H1 (cell line): ENCODE measurements at regions not wholly inside any gene's neighbourhood (a gene's known extent, or its start where the extent isn't known, plus 50 kb on each side); places are given as distances from the start of the nearest gene placed in this dataset.

Source experiments
- CTCF ChIA-PET: fragments of 300-600 bp; sonication (Branson Sonifier 250); formaldehyde crosslinking; loops from one replicate; lab custom pipeline; 2021; ENCODE audit not compliant: partially characterized antibody; lab: Charles Lee
- POLR2A ChIA-PET: fragments of 300-600 bp; sonication (Branson Sonifier 250); formaldehyde crosslinking; loops from one replicate; lab custom pipeline; 2021; ENCODE audit warnings: inconsistent platforms; ENCODE audit not compliant: partially characterized antibody; lab: Charles Lee
- DNase-seq, 2 experiments: peaks; one replicate each; pipeline versions ENCODE4 v3.0.0 to v3.0.0-alpha.2; 2010 to 2022; ENCODE audit warnings: low spot score in 2 of 2, low read depth in 1 of 2, mixed read lengths in 1 of 2
- FAIRE-seq: peaks from 2 replicates; lab custom pipeline; 2011; peaks lifted over from hg19 to GRCh38; lab: Jason Lieb, UNC
- H2AFZ ChIP-seq: 2 replicates; pipeline ENCODE4 v1.8.1; 2012; ENCODE audit warnings: low read length, inconsistent platforms
- H2AK5ac ChIP-seq: 2 replicates; pipeline ENCODE4 v1.6.1; 2013; ENCODE audit warnings: low read depth, low read length
- H2BK120ac ChIP-seq: replicated peaks from 2 replicates; pipeline ENCODE3; 2013; ENCODE audit warnings: low read depth, low read length, inconsistent platforms
- H2BK12ac ChIP-seq: 2 replicates; pipeline ENCODE4 v1.6.1; 2013; ENCODE audit warnings: low read depth, low read length
- H2BK15ac ChIP-seq: 2 replicates; pipeline ENCODE4 v1.6.1; 2013; ENCODE audit warnings: low read length
- H2BK20ac ChIP-seq: 2 replicates; pipeline ENCODE4 v1.6.1; 2013; ENCODE audit warnings: low read length
- H2BK5ac ChIP-seq: 2 replicates; pipeline ENCODE4 v1.6.1; 2013; ENCODE audit warnings: low read depth, low read length
- H3K14ac ChIP-seq: 2 replicates; pipeline ENCODE4 v1.6.1; 2013; ENCODE audit warnings: inconsistent platforms; ENCODE audit not compliant: insufficient read length
- H3K18ac ChIP-seq: 2 replicates; pipeline ENCODE4 v1.6.1; 2013; ENCODE audit warnings: low read length; ENCODE audit errors: extremely low read depth
- H3K23ac ChIP-seq: 2 replicates; pipeline ENCODE4 v1.6.1; 2013; ENCODE audit warnings: inconsistent platforms; ENCODE audit not compliant: insufficient read length
- H3K23me2 ChIP-seq: 2 replicates; pipeline ENCODE4 v1.6.1; 2013; ENCODE audit warnings: low read depth, low read length
- H3K27ac ChIP-seq: 2 replicates; pipeline ENCODE4 v1.6.1; 2011; ENCODE audit warnings: low read depth, low read length, inconsistent platforms
- H3K27me3 ChIP-seq, 4 experiments: replicated peaks in 1 of 4; 1 replicate in 1 of 4; 2 replicates in 3 of 4; pipeline versions ENCODE4 v1.6.1 to v1.8.1; 2011 to 2013; ENCODE audit warnings: low read length in 3 of 4, mild to moderate bottlenecking in 3 of 4, inconsistent platforms in 2 of 4, mixed read lengths in 2 of 4, moderate library complexity in 1 of 4; ENCODE audit not compliant: control insufficient read depth in 3 of 4, insufficient read depth in 3 of 4; ENCODE audit errors: extremely low read depth in 1 of 4
- H3K36me3 ChIP-seq, 4 experiments: 2 replicates each; pipeline versions ENCODE4 v1.6.1 to v1.8.1; 2011 to 2013; ENCODE audit warnings: mild to moderate bottlenecking in 4 of 4, low read length in 3 of 4, moderate library complexity in 2 of 4, control low read depth in 1 of 4, inconsistent platforms in 1 of 4; ENCODE audit not compliant: insufficient read depth in 4 of 4, control insufficient read depth in 2 of 4
- H3K4ac ChIP-seq: replicated peaks from 2 replicates; pipeline ENCODE3; 2013; ENCODE audit warnings: low read length, low read depth, mixed read lengths, inconsistent platforms; ENCODE audit not compliant: insufficient read length
- H3K4me1 ChIP-seq, 4 experiments: replicated peaks in 1 of 4; 1 replicate in 1 of 4; 2 replicates in 3 of 4; pipeline versions ENCODE4 v1.6.1 to v1.8.1; 2011 to 2013; ENCODE audit warnings: low read length in 3 of 4, inconsistent platforms in 2 of 4, mixed read lengths in 1 of 4; ENCODE audit not compliant: insufficient read depth in 4 of 4, control insufficient read depth in 3 of 4
- H3K4me2 ChIP-seq, 2 experiments: 2 replicates each; pipeline versions ENCODE4 v1.6.1 to v1.8.1; 2011 to 2013; ENCODE audit warnings: low read depth in 2 of 2, low read length in 2 of 2, control low read depth in 1 of 2, inconsistent platforms in 1 of 2, mild to moderate bottlenecking in 1 of 2; ENCODE audit not compliant: insufficient read depth in 1 of 2
- H3K4me3 ChIP-seq, 4 experiments: fragments of 200-600, 300-600 bp in 1 of 4; sonication (generic), shearing (Covaris generic), sonication (Bioruptor Twin) in 1 of 4; 2 replicates each; pipeline versions ENCODE4 v1.5.1 to v1.8.1; 2011 to 2016; ENCODE audit warnings: low read length in 4 of 4, low read depth in 3 of 4, control low read depth in 2 of 4, inconsistent platforms in 2 of 4, mild to moderate bottlenecking in 2 of 4, mixed read lengths in 1 of 4, moderate library complexity in 1 of 4; ENCODE audit not compliant: insufficient read depth in 2 of 4; ENCODE audit errors: extremely low read depth in 1 of 4
- H3K56ac ChIP-seq: replicated peaks from 2 replicates; pipeline ENCODE3; 2013; ENCODE audit warnings: low read depth, mild to moderate bottlenecking, mixed read lengths, low read length, inconsistent platforms; ENCODE audit not compliant: insufficient read length
- H3K79me1 ChIP-seq: 2 replicates; pipeline ENCODE4 v1.6.1; 2013; ENCODE audit warnings: low read depth, low read length, control low read depth
- H3K79me2 ChIP-seq, 2 experiments: 2 replicates each; pipeline versions ENCODE4 v1.6.1 to v1.8.1; 2012 to 2013; ENCODE audit warnings: low read length in 2 of 2, mild to moderate bottlenecking in 2 of 2, inconsistent platforms in 1 of 2; ENCODE audit not compliant: insufficient read depth in 2 of 2, control insufficient read depth in 1 of 2
- H3K9ac ChIP-seq, 4 experiments: replicated peaks in 1 of 4; 1 replicate in 1 of 4; 2 replicates in 3 of 4; pipeline versions ENCODE4 v1.6.1 to v1.8.1; 2011 to 2013; ENCODE audit warnings: low read depth in 3 of 4, low read length in 3 of 4, control low read depth in 2 of 4, mild to moderate bottlenecking in 2 of 4, moderate library complexity in 2 of 4, inconsistent platforms in 1 of 4; ENCODE audit errors: extremely low read depth in 1 of 4
- H3K9me3 ChIP-seq, 2 experiments: 2 replicates each; pipeline versions ENCODE4 v1.6.1 to v1.8.1; 2012 to 2013; ENCODE audit warnings: mild to moderate bottlenecking in 2 of 2, moderate library complexity in 2 of 2, control low read depth in 1 of 2, inconsistent platforms in 1 of 2, low read depth in 1 of 2, low read length in 1 of 2, mixed read lengths in 1 of 2; ENCODE audit not compliant: insufficient read depth in 2 of 2
- H4K20me1 ChIP-seq, 2 experiments: replicated peaks in 1 of 2; 2 replicates each; pipeline versions ENCODE3 to v1.8.1; 2011 to 2013; ENCODE audit warnings: inconsistent platforms in 2 of 2, low read length in 2 of 2, mild to moderate bottlenecking in 1 of 2; ENCODE audit not compliant: insufficient read depth in 2 of 2, control insufficient read depth in 1 of 2
- H4K5ac ChIP-seq: 2 replicates; pipeline ENCODE4 v1.6.1; 2013; ENCODE audit warnings: low read length, low read depth, mixed read lengths, inconsistent platforms; ENCODE audit not compliant: insufficient read length
- H4K8ac ChIP-seq: 2 replicates; pipeline ENCODE4 v1.8.0; 2013; ENCODE audit warnings: mild to moderate bottlenecking, moderate library complexity, low read length, inconsistent platforms; ENCODE audit not compliant: insufficient read depth; ENCODE audit errors: extremely low read depth
- H4K91ac ChIP-seq: replicated peaks from 2 replicates; pipeline ENCODE3; 2013; ENCODE audit warnings: low read length, mixed read lengths, inconsistent platforms; ENCODE audit not compliant: insufficient read length
- CEBPB ChIP-seq: IDR thresholded peaks from 2 replicates; pipeline ENCODE4 v1.6.1; 2012; ENCODE audit warnings: low read depth, low read length
- CTBP2 ChIP-seq: IDR thresholded peaks from 2 replicates; pipeline ENCODE4 v1.7.0; 2011; ENCODE audit warnings: borderline replicate concordance, mild to moderate bottlenecking, moderate library complexity, mixed read lengths, low read length; ENCODE audit not compliant: insufficient read depth, insufficient read length
- EGR1 ChIP-seq: IDR thresholded peaks from 2 replicates; pipeline ENCODE4 v1.6.1; 2011; ENCODE audit warnings: low read depth, low read length, borderline replicate concordance
- JUN ChIP-seq: IDR thresholded peaks from 2 replicates; pipeline ENCODE4 v1.6.1; 2011; ENCODE audit warnings: low read depth, mild to moderate bottlenecking, improper control_type of control experiment, low read length
- KDM4A ChIP-seq: IDR thresholded peaks from one replicate; pipeline ENCODE4 v1.7.1; 2012; ENCODE audit warnings: low read depth, mild to moderate bottlenecking, moderate library complexity, low read length, inconsistent platforms; ENCODE audit not compliant: severe bottlenecking
- NANOG ChIP-seq: IDR thresholded peaks from 2 replicates; pipeline ENCODE4 v1.6.1; 2011; ENCODE audit warnings: low read length, low read depth, mild to moderate bottlenecking, inconsistent platforms; ENCODE audit not compliant: insufficient read depth, poor library complexity, severe bottlenecking
- NRF1 ChIP-seq: IDR thresholded peaks from 2 replicates; pipeline ENCODE4 v1.6.1; 2011; ENCODE audit warnings: mild to moderate bottlenecking, low read depth, low read length, improper control_type of control experiment
- POLR2AphosphoS5 ChIP-seq: IDR thresholded peaks from 2 replicates; pipeline ENCODE4 v1.6.1; 2011; ENCODE audit warnings: low read depth, low read length
- RNF2 ChIP-seq: fragments of 200-900, 300-1000 bp; sonication (generic); IDR thresholded peaks from 2 replicates; pipeline ENCODE4 v1.7.1; 2016; ENCODE audit warnings: borderline replicate concordance, low read depth, mild to moderate bottlenecking, antibody characterized with exemption, low read length; ENCODE audit not compliant: poor library complexity, severe bottlenecking; ENCODE audit errors: missing control alignments
- SUZ12 ChIP-seq: fragments of 200-600 bp; sonication (generic); IDR thresholded peaks from 2 replicates; pipeline ENCODE4 v1.6.1; 2012; ENCODE audit warnings: mild to moderate bottlenecking, inconsistent platforms, low read length, moderate library complexity, mixed read lengths
- WGBS, 2 experiments: shearing (Covaris generic) in 1 of 2; methylation state at CpG; one replicate each; pipeline versions ENCODE4 v1.1.6 to v1.1.7; 2013 to 2015; ENCODE audit warnings: low lambda C conversion rate in 2 of 2, mixed read lengths in 2 of 2, inconsistent platforms in 1 of 2, low coverage in 1 of 2, missing lambda C conversion rate in 1 of 2; ENCODE audit not compliant: insufficient replicate concordance in 2 of 2, insufficient coverage in 1 of 2, insufficient read length in 1 of 2; ENCODE audit errors: extremely low coverage in 1 of 2, missing lambda C conversion rate in 1 of 2; 5-methylcytosine and 5-hydroxymethylcytosine counted together

- no peaks in the 10 kb centered on the region for H3K79me1 ChIP-seq
- no peaks in the 10 kb centered on the region for H4K20me1 ChIP-seq
- H2BK15ac ChIP-seq: no peak overlapping the region
- H3K4me1 ChIP-seq: peaks cover 0 to 5% (median 2%) of the 10 kb centered on the region in 4 experiments; a peak in 5 of 7 replicates
- H3K79me2 ChIP-seq: no peaks in the 10 kb centered on the region
- no peak overlapping the region for H2AK5ac ChIP-seq
- no peaks in the 10 kb centered on the region; a peak in 1 of 8 replicates for H3K36me3 ChIP-seq
- DNase-seq (no peak), FAIRE-seq (no peak)
- H3K27ac ChIP-seq: no peak overlapping the region
- H3K9ac ChIP-seq: no peak overlapping the region
- no peak overlapping the region for H2BK20ac ChIP-seq
- ChIA-PET CTCF (interaction anchor here (0.6 to 1.1 kb wide), 2 partner anchors 205 to 589 kb away, joined by 3 read pairs; no protein-coding TSS in a partner anchor), POLR2A (no interaction called here)
- H3K14ac ChIP-seq: no peak overlapping the region
- no peak for TF ChIP-seq JUN
- no peak for TF ChIP-seq RNF2
- no peak for TF ChIP-seq NRF1
- no peak for TF ChIP-seq NANOG
- TF ChIP-seq CTBP2: no peak
- no peak for TF ChIP-seq CEBPB
- no peak for TF ChIP-seq KDM4A
- TF ChIP-seq EGR1: no peak
- no peak for TF ChIP-seq POLR2AphosphoS5
- no peak for TF ChIP-seq SUZ12
- H3K56ac ChIP-seq: no peak overlapping the region
- no peaks in the 10 kb centered on the region for H3K9me3 ChIP-seq
- H4K8ac ChIP-seq: no peak overlapping the region
- H3K27me3 ChIP-seq: no peaks in the 10 kb centered on the region
- H3K18ac ChIP-seq: no peak overlapping the region
- no peak overlapping the region for H3K4ac ChIP-seq
- H4K91ac ChIP-seq: no peak overlapping the region
- H2AFZ ChIP-seq: no peak overlapping the region
- no peak overlapping the region for H3K4me2 ChIP-seq
- no peak overlapping the region for H2BK5ac ChIP-seq
- no peak overlapping the region for H4K5ac ChIP-seq
- H3K4me3 ChIP-seq: no peak overlapping the region
- H2BK12ac ChIP-seq: no peak overlapping the region
- 87% methylated on average over 6 of the region's 6 CpGs; no CpG with 5 or more reads in 1 of the 2 experiments for WGBS, 2 experiments
- H3K23ac ChIP-seq: no peak overlapping the region
- no peaks in the 10 kb centered on the region for H3K23me2 ChIP-seq
- no peak overlapping the region for H2BK120ac ChIP-seq
Measured at GRCh38 chr12:77357655-77358054, 292.3 kb upstream of the E2F7 start.
